ENCODE measurements at regions not wholly inside any gene's neighbourhood (a gene's known extent, or its start where the extent isn't known, plus 50 kb on each side); places are given as distances from the start of the nearest gene placed in this dataset.

DNA sequence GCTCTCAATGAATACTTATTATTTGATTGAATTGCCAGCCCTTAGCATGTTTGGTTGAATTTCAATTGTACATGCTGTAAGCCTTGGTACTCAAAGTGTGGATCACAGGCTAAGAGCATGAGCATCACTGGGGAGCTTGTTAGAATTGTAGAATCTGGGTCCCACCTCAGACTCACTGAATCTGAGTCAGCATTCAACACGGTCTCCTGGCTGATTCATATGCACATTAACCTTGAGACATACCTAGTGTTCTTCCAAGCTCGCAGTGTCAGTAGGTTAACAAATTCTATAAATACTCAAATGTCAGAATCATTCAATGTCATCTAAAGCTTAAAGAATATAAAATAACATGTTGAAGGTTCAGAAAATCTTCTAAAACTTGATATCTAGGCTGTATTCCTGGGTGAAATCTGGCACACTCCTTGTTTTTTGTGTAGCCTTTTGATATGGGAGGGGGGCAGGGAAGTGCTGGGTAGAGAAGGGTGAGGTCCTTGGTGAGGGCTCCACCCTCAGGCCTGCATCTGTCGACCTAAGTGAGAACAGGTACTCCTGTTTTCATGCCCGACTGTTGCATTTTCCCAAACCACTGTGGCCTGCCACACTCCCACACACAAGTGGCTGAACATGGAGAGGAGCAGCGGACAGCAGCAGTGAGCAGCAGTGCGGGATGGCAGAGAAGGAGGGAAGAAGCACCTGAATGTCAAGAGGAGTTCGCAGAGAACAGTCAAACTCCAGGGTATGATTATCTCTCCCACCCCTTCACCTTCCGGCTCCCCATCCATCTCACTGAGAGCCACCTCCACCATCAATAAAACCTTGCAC is 529.6 kb upstream of the IGFBP7 start:
- H3K4me3 ChIP-seq: no peak overlapping the region
- intact Hi-C loops (cut with DNase I): no loop called here
- TF ChIP-seq POLR2AphosphoS5 (IDR thresholded peaks at IDR 0.05; ENCODE audit: insufficient read depth in 1 of 2, low read depth in 1 of 2) (no peak), POLR2A (IDR thresholded peaks at IDR 0.05) (no peak)
- TF ChIP-seq, protein P1, sequence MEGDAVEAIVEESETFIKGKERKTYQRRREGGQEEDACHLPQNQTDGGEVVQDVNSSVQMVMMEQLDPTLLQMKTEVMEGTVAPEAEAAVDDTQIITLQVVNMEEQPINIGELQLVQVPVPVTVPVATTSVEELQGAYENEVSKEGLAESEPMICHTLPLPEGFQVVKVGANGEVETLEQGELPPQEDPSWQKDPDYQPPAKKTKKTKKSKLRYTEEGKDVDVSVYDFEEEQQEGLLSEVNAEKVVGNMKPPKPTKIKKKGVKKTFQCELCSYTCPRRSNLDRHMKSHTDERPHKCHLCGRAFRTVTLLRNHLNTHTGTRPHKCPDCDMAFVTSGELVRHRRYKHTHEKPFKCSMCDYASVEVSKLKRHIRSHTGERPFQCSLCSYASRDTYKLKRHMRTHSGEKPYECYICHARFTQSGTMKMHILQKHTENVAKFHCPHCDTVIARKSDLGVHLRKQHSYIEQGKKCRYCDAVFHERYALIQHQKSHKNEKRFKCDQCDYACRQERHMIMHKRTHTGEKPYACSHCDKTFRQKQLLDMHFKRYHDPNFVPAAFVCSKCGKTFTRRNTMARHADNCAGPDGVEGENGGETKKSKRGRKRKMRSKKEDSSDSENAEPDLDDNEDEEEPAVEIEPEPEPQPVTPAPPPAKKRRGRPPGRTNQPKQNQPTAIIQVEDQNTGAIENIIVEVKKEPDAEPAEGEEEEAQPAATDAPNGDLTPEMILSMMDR (IDR thresholded peaks at IDR 0.05): no peak
- H3K27me3 ChIP-seq: no peaks in the 10 kb centered on the region
- H3K4me1 ChIP-seq: no peaks in the 10 kb centered on the region
- no peaks in the 10 kb centered on the region for H3K36me3 ChIP-seq
- no peak overlapping the region for H3K27ac ChIP-seq
- DNase-seq (ENCODE audit: extremely low spot score in 2 of 2): no peak
- no peaks in the 10 kb centered on the region for H3K9me3 ChIP-seq

DNA sequence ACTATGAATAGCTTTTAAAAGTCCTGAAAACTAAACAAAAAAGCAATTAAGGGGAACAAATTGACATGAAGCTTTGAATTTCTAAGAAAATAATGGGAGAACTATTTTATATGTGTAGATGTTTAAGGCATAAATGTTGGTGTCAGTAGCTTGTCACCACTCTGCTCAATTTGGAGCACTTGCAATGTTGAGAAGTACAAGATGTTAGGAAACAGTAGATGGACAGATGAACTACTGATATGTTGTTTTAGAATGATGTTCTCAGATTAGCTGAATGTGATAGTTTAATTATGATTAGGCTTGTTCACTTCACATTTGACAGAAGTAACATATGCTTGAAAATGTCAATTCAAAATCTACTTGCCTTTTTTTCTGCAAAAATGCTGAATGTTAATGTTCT is 525.7 kb upstream of the IGFBP7 start:
- H3K9me3 ChIP-seq: no peaks in the 10 kb centered on the region
- H3K4me1 ChIP-seq: no peaks in the 10 kb centered on the region
- H3K4me3 ChIP-seq: no peak overlapping the region
- no peaks in the 10 kb centered on the region for H3K36me3 ChIP-seq
- no peak overlapping the region for H3K27ac ChIP-seq
- intact Hi-C loops (cut with DNase I): no loop called here
- no peak for DNase-seq (ENCODE audit: extremely low spot score in 2 of 2)
- no peaks in the 10 kb centered on the region for H3K27me3 ChIP-seq
- TF ChIP-seq POLR2AphosphoS5 (IDR thresholded peaks at IDR 0.05; ENCODE audit: insufficient read depth in 1 of 2, low read depth in 1 of 2) (no peak), POLR2A (IDR thresholded peaks at IDR 0.05) (no peak)
- TF ChIP-seq, protein P1 (IDR thresholded peaks at IDR 0.05): no peak

DNA sequence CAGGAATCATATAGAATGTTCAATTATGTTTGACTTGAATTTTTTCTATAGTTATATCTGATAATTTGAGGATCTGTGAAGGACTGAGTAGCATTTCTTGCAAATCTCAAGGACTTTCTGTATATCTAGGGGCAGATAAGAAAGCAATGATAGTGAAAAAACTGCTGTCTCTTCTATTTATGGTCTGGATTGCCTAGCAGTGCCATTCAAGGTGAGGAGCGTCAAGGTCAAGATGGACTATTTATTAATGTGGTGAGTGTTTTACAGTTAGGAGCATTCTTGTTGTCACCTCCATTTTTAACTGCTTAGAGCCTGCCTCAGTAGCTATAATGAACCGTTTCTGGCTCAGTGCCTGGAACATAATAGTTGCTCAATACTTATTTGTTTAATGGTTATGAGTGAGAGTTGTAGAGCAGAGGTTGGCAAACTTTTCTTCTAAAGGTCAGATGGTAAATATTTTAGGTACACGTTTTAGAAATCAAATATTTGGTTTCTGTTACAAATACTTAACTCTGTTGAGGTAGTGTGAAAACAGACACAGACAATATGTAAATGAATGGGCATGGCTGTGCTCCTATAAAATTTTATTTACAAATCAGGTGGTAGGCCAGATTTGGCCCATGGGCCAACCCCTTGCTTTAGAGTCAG is 523.2 kb upstream of the IGFBP7 start:
- no peaks in the 10 kb centered on the region for H3K9me3 ChIP-seq
- no peak overlapping the region for H3K27ac ChIP-seq
- H3K4me3 ChIP-seq: no peak overlapping the region
- intact Hi-C loops (cut with DNase I): no loop called here
- H3K27me3 ChIP-seq: no peaks in the 10 kb centered on the region
- no peak for DNase-seq (ENCODE audit: extremely low spot score in 2 of 2)
- no peaks in the 10 kb centered on the region for H3K36me3 ChIP-seq
- H3K4me1 ChIP-seq: no peaks in the 10 kb centered on the region
- no peak for TF ChIP-seq POLR2A (IDR thresholded peaks at IDR 0.05)

DNA sequence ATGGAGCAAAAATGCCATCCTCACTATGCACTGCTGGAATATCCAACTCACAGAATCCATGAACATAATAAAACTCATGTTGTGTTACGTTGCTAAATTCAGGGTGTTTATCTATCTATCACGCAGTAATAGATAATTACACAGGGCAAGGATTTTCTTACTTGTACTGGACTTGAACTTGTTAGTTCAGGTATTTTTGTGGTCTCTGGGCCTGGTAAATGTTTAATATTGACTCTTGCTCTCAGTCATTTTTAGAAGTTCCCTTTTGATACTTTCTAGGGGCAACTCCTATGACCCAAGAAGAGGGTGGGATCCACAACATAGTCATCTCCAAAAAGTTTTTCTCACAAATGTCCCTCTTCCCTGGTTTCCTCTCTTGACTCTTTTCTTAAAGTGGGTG is 522.4 kb upstream of the IGFBP7 start:
- Histone ChIP-seq H3K4me3 (no peak overlapping the region), H3K36me3 (no peaks in the 10 kb centered on the region), H3K27me3 (no peaks in the 10 kb centered on the region), H3K9me3 (no peaks in the 10 kb centered on the region), H3K4me1 (no peaks in the 10 kb centered on the region), H3K27ac (no peak overlapping the region)
- TF ChIP-seq, protein P1 (IDR thresholded peaks at IDR 0.05): no peak
- TF ChIP-seq POLR2A (IDR thresholded peaks at IDR 0.05) (no peak), POLR2AphosphoS5 (IDR thresholded peaks at IDR 0.05; ENCODE audit: insufficient read depth in 1 of 2, low read depth in 1 of 2) (no peak)
- intact Hi-C loops (cut with DNase I): no loop called here
- DNase-seq (ENCODE audit: extremely low spot score in 2 of 2): no peak

DNA sequence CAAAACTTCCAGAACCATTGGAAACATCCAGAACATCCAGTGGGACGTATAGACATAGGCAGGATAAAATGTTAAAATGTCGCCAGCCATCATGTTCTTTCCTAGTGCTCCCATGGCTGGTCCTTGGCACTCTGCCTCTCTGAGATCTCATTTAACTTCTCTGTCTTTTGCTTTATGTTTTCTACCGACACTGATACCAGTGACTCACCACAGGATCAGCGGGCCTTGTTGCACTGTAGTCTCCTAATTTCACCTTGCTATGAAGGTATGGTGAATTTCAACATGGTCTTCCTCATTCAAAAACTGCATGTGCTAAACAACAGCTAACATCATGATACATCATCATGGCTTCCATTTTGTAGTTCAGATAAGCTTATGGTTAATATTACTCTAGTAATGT is 521.0 kb upstream of the IGFBP7 start:
- Histone ChIP-seq H3K27ac (no peak overlapping the region), H3K27me3 (no peaks in the 10 kb centered on the region), H3K36me3 (no peaks in the 10 kb centered on the region), H3K9me3 (no peaks in the 10 kb centered on the region), H3K4me3 (no peak overlapping the region), H3K4me1 (no peaks in the 10 kb centered on the region)
- intact Hi-C loops (cut with DNase I): no loop called here
- TF ChIP-seq POLR2AphosphoS5 (IDR thresholded peaks at IDR 0.05; ENCODE audit: insufficient read depth in 1 of 2, low read depth in 1 of 2) (no peak), POLR2A (IDR thresholded peaks at IDR 0.05) (no peak)
- TF ChIP-seq, protein P1 (IDR thresholded peaks at IDR 0.05): no peak
- no peak for DNase-seq (ENCODE audit: extremely low spot score in 2 of 2)
